ENCODE measurements at regions not wholly inside any gene's neighbourhood (a gene's known extent, or its start where the extent isn't known, plus 50 kb on each side); places are given as distances from the start of the nearest gene placed in this dataset.

DNA sequence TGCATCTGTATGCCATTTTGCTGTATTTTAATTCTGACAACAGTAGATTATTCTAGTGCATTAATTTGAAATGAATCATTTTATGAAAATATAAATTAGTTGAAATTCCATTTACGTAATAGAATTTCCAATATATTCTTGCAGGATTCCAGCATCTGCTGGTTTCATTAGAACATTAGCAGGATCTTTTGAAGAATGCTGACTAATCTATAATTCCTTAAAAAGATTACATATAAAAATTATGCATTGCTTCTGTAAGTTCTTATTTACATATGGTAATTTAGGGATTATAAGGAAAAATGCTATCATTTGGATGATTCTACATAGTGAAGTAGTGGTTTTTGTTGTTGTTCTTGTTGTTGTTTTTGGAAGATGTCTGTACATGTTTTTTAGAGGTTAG is 182.2 kb upstream of the GNPDA2 start:
- no peak overlapping the region for H3K4me3 ChIP-seq (ENCODE audit: low read depth, low read length)
- 80% methylated on average over 1 of the region's 1 CpG for WGBS

DNA sequence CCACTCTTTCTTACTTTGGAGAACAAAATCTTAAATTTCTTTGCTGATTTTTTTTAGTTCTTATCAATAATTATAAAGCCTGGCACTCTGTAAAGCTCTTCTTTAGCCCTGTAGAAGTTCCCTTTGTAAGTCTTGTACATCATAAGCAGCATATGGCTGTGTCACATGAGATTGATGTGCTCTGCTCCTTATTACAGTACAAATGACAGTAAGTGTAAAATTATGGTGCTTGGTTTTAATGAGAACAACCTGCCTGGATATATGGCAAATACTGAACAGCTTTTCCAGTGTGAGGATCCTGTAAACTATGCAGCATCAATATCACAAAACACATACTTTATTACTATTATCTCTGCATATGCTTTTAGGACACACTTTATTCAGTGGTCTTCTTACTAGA is 145.9 kb upstream of the GNPDA2 start:
- no peaks in the 10 kb centered on the region for H3K4me1 ChIP-seq (ENCODE audit: insufficient read depth)
- H3K4me3 ChIP-seq (ENCODE audit: low read depth, low read length): no peak overlapping the region
- DNase-seq (ENCODE audit: extremely low spot score): no peak
- H3K27ac ChIP-seq (ENCODE audit: low read depth): no peak overlapping the region
- no peaks in the 10 kb centered on the region for H3K36me3 ChIP-seq (ENCODE audit: insufficient read depth)

More for the DNA sequence above, 182.2 kb upstream of the GNPDA2 start:
- DNase-seq (ENCODE audit: extremely low spot score): no peak
- H3K27ac ChIP-seq (ENCODE audit: low read depth): no peak overlapping the region
- no peaks in the 10 kb centered on the region for H3K36me3 ChIP-seq (ENCODE audit: insufficient read depth)
- no peaks in the 10 kb centered on the region for H3K4me1 ChIP-seq (ENCODE audit: insufficient read depth)

DNA sequence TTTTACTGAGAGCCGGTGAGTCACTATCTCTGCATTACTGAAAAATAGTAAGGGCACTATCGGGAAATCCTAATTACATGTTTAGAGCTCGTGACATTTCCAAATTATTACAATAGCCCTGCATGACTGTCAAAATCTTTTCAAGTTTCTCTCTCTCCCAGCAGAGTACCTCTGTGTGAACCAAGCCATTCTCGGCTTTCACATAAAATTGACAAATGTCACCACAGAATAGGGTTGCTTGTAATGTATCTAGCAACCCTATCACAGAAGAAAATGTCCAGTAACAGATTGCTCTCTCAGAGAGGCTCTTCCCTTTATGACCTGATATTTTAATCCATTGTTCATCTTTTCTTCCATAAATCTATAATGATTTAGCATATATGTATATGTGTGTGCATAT is 144.8 kb upstream of the GNPDA2 start:
- 59% methylated on average over 4 of the region's 4 CpGs for WGBS
- H3K4me3 ChIP-seq (ENCODE audit: low read depth, low read length): no peak overlapping the region
- DNase-seq (ENCODE audit: extremely low spot score): no peak

DNA sequence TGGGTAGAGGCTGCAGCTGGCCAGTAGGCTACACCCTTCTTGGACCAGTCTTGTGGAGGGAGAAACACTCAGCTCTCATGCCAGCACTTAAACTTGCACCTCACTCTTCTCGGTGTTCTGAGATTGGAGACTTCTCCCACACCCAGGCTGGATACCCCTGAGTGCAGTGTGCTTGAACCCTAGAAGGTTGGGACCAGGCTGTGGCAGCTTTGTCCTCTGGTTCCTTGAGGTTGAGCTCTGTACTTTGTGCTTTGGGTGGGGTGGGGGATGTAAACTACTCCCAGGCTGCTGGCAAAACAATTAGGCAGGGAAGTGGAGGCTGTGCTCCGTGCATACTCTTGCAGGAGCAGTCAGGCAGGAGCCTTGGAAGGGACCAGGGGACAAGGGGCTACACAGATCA is 143.6 kb upstream of the GNPDA2 start:
- no peak overlapping the region for H3K4me3 ChIP-seq (ENCODE audit: low read depth, low read length)
- WGBS: 87% methylated on average over 2 of the region's 2 CpGs

More for the DNA sequence above, 144.8 kb upstream of the GNPDA2 start:
- H3K4me1 ChIP-seq (ENCODE audit: insufficient read depth): no peaks in the 10 kb centered on the region
- no peaks in the 10 kb centered on the region for H3K36me3 ChIP-seq (ENCODE audit: insufficient read depth)
- no peak overlapping the region for H3K27ac ChIP-seq (ENCODE audit: low read depth)

DNA sequence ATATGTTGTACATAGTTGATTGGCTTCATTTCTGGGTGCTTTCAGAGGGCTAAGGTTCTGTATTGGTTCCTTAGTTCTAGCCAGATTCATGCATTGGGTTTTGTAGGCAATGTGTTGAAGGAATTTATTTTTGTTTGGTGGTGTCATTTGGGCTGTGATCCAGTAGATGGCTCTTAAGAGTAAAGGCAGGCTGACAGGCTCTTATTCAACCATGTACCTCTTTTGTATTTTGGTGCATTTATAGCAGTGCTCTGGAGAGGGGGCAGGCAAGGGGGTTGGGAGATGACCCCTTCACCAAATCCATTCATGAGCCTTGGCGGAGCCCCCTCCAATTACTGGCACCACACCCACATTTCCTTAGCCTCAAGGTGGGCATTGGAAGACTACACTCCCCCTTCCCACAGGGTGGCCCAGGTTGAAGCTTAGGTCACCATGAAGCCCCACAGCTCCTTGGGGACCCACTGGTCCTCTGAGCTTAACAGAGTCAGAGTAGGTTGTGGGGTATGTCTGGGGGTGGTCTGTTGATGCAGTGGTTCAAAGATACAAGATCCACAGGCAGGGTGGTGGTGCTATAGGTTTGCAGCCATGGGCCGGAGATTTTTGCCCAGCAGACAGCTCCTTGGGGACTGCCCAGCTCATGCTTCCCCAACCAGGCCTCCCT is 143.0 kb upstream of the GNPDA2 start:
- Histone ChIP-seq H3K4me1 (ENCODE audit: insufficient read depth) (no peaks in the 10 kb centered on the region), H3K27ac (ENCODE audit: low read depth) (no peak overlapping the region), H3K36me3 (ENCODE audit: insufficient read depth) (no peaks in the 10 kb centered on the region), H3K4me3 (ENCODE audit: low read depth, low read length) (no peak overlapping the region)
- WGBS: 97% methylated on average over 2 of the region's 2 CpGs
- no peak for DNase-seq (ENCODE audit: extremely low spot score)

More for the DNA sequence above, 143.6 kb upstream of the GNPDA2 start:
- no peaks in the 10 kb centered on the region for H3K36me3 ChIP-seq (ENCODE audit: insufficient read depth)
- H3K4me1 ChIP-seq (ENCODE audit: insufficient read depth): no peaks in the 10 kb centered on the region
- H3K27ac ChIP-seq (ENCODE audit: low read depth): no peak overlapping the region
- DNase-seq (ENCODE audit: extremely low spot score): no peak

DNA sequence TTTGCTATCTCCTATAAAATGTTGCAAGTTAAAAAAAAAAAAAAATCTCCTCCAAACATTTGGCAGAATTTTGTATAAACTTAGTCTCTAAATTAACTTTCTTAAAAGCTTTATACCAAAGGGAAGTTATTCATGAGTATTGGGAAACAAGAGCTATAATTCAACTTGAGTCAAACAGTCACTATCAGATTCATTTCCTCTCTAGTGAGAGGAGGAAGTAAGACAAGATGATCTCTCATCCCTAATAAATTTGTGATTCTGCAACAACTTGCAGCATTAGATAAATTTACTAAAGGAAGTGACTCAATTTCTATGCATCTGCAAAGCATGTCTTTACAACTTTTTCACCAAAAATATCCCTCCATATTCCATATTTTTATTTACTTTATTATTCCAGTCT is 135.4 kb upstream of the GNPDA2 start:
- Histone ChIP-seq H3K4me3 (ENCODE audit: low read depth, low read length) (no peak overlapping the region), H3K36me3 (ENCODE audit: insufficient read depth) (no peaks in the 10 kb centered on the region), H3K4me1 (ENCODE audit: insufficient read depth) (no peaks in the 10 kb centered on the region), H3K27ac (ENCODE audit: low read depth) (no peak overlapping the region)
- no peak for DNase-seq (ENCODE audit: extremely low spot score)

DNA sequence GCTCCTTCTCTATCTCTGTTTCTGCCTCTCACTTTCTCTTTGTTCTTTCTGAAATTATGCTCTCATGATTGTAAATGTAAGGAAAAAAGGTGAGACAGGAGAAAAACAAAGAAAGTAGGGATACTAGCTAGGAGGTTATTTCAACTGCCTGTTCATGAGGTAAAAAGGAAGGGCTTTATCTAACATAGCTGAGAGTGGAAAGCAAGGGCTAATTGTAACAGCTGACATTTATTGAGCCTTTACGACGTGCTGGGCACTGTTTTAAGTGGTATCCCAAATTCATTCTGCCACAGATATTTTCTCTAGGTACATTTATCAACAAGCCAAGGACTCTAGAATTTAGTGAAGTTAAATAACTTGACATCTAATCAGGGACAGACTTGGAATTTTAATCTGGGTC is 133.1 kb upstream of the GNPDA2 start:
- Histone ChIP-seq H3K36me3 (ENCODE audit: insufficient read depth) (no peaks in the 10 kb centered on the region), H3K4me1 (ENCODE audit: insufficient read depth) (no peaks in the 10 kb centered on the region), H3K4me3 (ENCODE audit: low read depth, low read length) (no peak overlapping the region), H3K27ac (ENCODE audit: low read depth) (no peak overlapping the region)
- no peak for DNase-seq (ENCODE audit: extremely low spot score)
- WGBS: 9% methylated on average over 2 of the region's 2 CpGs

DNA sequence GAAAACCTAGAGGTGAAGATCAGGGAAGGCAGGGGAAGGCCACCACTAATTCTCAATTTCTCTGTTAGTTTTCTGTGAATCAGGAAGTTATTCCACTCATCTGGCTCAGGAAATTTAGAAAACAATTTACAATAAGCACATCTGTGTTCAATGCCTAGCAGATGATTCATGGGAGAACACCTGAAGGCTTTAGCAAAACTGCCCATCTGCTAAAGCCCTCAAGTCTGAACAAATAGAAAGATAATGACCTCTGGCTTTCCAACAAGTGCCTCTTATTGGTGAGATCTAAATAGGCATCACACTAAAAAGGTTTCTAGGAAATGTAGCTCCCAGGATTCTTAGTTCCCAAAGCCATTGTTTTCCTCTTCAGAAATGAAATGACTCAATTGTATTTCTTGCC is 122.1 kb upstream of the GNPDA2 start:
- Histone ChIP-seq H3K36me3 (ENCODE audit: insufficient read depth) (no peaks in the 10 kb centered on the region), H3K4me3 (ENCODE audit: low read depth, low read length) (no peak overlapping the region), H3K4me1 (ENCODE audit: insufficient read depth) (no peaks in the 10 kb centered on the region), H3K27ac (ENCODE audit: low read depth) (no peak overlapping the region)
- no peak for DNase-seq (ENCODE audit: extremely low spot score)

DNA sequence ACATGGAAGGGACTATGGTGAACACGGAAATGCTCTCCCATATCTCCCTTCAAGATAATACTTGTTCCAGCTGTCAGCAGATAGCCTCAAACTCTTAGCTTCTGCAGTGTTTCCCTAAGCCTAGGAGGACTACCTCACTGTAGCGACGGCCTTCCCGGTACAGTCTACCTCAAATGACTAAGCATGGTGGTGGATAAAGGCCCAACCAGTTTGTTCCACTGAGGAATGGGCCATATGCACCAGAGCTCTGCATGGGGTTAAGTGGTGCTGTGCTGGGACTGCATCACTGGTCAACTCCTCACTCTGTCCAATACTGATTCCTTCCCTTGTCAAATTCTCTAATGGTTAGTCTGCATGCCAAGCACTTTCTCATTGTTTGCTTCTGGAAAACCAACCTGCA is 119.6 kb upstream of the GNPDA2 start:
- WGBS: 51% methylated on average over 4 of the region's 4 CpGs
- H3K27ac ChIP-seq (ENCODE audit: low read depth): no peak overlapping the region
- H3K4me1 ChIP-seq (ENCODE audit: insufficient read depth): no peaks in the 10 kb centered on the region
- no peak overlapping the region for H3K4me3 ChIP-seq (ENCODE audit: low read depth, low read length)
- no peaks in the 10 kb centered on the region for H3K36me3 ChIP-seq (ENCODE audit: insufficient read depth)
- DNase-seq (ENCODE audit: extremely low spot score): no peak

DNA sequence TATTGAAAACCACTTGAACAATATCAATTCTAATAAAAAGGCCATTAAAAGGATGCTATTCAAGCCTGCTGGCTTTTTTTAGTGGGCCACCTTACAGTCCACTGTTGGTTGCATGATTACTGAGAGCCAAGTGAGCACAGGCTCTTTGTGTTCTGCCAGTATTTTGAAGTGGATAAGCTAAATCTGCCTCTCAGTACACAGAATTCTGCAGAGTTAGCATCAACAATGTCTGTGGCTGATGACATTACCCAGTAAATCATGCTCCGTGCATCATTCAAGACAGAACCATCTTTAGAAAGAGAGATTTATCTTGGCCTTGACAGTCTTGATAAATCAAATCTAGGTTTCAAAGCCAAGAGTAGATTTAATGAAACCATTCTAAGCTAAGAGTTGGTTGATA is 119.0 kb upstream of the GNPDA2 start:
- Histone ChIP-seq H3K4me3 (ENCODE audit: low read depth, low read length) (no peak overlapping the region), H3K4me1 (ENCODE audit: insufficient read depth) (no peaks in the 10 kb centered on the region), H3K36me3 (ENCODE audit: insufficient read depth) (no peaks in the 10 kb centered on the region), H3K27ac (ENCODE audit: low read depth) (no peak overlapping the region)
- DNase-seq (ENCODE audit: extremely low spot score): no peak
- 31% methylated on average over 1 of the region's 1 CpG for WGBS

DNA sequence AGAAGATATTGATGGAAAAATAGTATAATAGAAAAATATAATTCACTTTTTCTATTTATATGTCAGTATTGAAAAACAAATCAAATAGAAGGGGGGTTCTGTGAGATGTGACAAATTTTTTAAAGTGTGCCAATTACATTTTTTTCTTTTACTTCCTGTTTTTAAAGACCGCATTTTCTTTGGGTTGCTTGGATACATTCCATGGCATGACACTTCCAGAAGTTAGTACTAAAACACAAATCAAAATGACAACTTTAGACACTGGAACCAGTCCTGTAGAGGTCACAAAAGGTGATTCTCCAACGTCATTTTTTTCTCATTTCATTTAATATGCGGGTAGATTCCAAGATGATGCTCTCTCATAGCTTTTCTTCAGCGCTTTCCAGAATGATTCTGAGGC is 116.2 kb upstream of the GNPDA2 start:
- Histone ChIP-seq H3K36me3 (ENCODE audit: insufficient read depth) (no peaks in the 10 kb centered on the region), H3K27ac (ENCODE audit: low read depth) (no peak overlapping the region), H3K4me1 (ENCODE audit: insufficient read depth) (no peaks in the 10 kb centered on the region), H3K4me3 (ENCODE audit: low read depth, low read length) (no peak overlapping the region)
- 71% methylated on average over 4 of the region's 4 CpGs for WGBS
- DNase-seq (ENCODE audit: extremely low spot score): no peak

DNA sequence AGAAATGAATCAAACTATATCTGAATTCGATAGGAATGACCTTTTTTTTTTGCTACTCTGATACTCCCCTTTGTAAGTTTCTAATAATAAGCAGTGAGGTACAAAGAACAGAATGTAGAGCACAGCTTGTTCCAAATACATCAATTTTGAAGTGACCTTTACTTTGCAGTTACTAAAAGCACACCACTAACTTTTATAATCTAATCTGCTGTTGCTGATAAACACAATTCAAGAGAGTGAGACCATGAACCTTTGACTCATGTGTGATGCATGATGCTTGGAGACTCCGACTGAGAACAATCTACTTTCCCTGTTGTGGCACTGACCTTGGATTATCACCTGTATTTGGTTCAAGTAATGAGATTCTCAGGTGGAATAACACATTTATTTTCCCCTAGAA is 91.6 kb upstream of the GNPDA2 start:
- Histone ChIP-seq H3K4me3 (ENCODE audit: low read depth, low read length) (no peak overlapping the region), H3K4me1 (ENCODE audit: insufficient read depth) (no peaks in the 10 kb centered on the region), H3K27ac (ENCODE audit: low read depth) (no peak overlapping the region), H3K36me3 (ENCODE audit: insufficient read depth) (no peaks in the 10 kb centered on the region)
- DNase-seq (ENCODE audit: extremely low spot score): no peak
- WGBS: 41% methylated on average over 2 of the region's 2 CpGs

DNA sequence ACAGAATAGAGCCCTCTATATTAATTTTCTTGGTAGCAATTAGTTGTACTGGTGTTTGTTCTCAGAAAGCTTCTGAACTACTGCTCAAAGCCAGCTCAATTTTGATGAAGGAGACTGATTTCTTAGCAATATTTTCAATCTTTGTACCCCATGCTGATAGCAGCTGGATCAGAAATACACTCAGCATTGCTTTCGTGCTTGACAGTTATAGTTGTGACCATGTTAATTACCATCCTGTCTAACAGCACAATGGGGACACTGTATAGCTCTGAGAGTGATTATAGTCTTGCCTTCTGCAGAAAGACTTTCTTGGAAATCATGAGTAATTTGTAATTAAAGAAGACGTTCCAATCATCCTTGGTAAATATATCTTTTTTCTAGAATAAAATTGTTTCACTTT is 79.7 kb upstream of the GNPDA2 start:
- H3K4me1 ChIP-seq (ENCODE audit: insufficient read depth): no peaks in the 10 kb centered on the region
- no peak overlapping the region for H3K4me3 ChIP-seq (ENCODE audit: low read depth, low read length)
- H3K36me3 ChIP-seq (ENCODE audit: insufficient read depth): no peaks in the 10 kb centered on the region
- H3K27ac ChIP-seq (ENCODE audit: low read depth): no peak overlapping the region
- no peak for DNase-seq (ENCODE audit: extremely low spot score)
- WGBS: 67% methylated on average over 2 of the region's 2 CpGs

DNA sequence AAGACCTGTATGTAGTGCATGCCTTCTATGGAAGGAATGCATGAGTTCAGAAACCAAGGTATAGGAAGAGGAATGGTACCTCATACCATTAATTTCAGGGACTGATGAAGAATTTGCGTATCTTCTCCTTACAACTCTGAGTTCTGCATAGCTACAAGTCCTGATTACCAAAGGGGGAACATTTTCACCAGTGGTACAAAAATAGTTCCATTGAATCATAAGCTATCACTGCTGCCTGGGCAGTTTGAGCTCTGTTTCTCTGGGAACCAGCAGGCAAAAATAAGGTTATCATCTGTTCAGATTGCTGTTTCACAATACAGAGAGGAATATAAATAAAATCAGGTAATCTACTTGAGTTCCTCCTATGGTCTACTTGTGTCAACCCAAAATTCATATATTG is 77.9 kb upstream of the GNPDA2 start:
- WGBS: 92% methylated on average over 1 of the region's 1 CpG
- no peaks in the 10 kb centered on the region for H3K36me3 ChIP-seq (ENCODE audit: insufficient read depth)
- H3K4me3 ChIP-seq (ENCODE audit: low read depth, low read length): no peak overlapping the region
- H3K4me1 ChIP-seq (ENCODE audit: insufficient read depth): no peaks in the 10 kb centered on the region
- DNase-seq (ENCODE audit: extremely low spot score): no peak
- no peak overlapping the region for H3K27ac ChIP-seq (ENCODE audit: low read depth)

DNA sequence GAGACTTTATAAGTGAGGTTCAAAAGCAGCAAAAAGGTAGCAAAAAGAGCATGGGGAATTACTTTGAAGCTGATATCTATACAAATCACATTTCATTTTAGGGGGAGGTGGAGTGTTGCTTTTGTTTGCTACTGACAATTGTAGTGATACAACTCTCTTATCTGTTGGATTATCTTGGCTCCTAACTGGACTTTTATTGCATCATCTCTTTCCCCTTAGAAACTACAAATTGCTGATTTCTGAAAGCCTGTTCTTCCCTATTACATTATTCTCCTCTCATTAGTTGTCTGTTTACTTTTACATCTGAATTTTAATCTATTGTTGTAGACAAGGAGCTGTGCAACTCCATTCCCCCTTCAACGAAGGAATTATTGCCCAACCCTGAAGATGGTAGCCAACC is 75.0 kb upstream of the GNPDA2 start:
- Histone ChIP-seq H3K27ac (ENCODE audit: low read depth) (no peak overlapping the region), H3K4me3 (ENCODE audit: low read depth, low read length) (no peak overlapping the region), H3K36me3 (ENCODE audit: insufficient read depth) (no peaks in the 10 kb centered on the region), H3K4me1 (ENCODE audit: insufficient read depth) (no peaks in the 10 kb centered on the region)
- WGBS: 67% methylated on average over 1 of the region's 1 CpG
- DNase-seq (ENCODE audit: extremely low spot score): no peak

Measured in urinary bladder (tissue), 3 donors.